Endothelial cell of umbilical vein (primary cell): ENCODE measurements at regions not wholly inside any gene's neighbourhood (a gene's known extent, or its start where the extent isn't known, plus 50 kb on each side); places are given as distances from the start of the nearest gene placed in this dataset.

Source experiments
- BruUV-seq: library from RNA; stranded (reverse); fragments of 400-500 nt; replicated peaks from 2 replicates; lab custom pipeline; 2021; lab: Mats Ljungman, UMichigan
- CTCF ChIA-PET: fragments of 300-600, 350-600 bp; sonication (Branson Sonifier 250); formaldehyde crosslinking; loops from one replicate; lab custom pipeline; 2021; ENCODE audit warnings: antibody characterized with exemption, inconsistent platforms; lab: Charles Lee
- POLR2A ChIA-PET: fragments of 300-600, 350-600 bp; sonication (Branson Sonifier 250); formaldehyde crosslinking; loops from one replicate; lab custom pipeline; 2021; ENCODE audit warnings: antibody characterized with exemption, inconsistent platforms; lab: Charles Lee
- DNase-seq: peaks from one replicate; pipeline ENCODE4 v3.0.0-alpha.2; 2011; ENCODE audit warnings: low read depth, low spot score
- FAIRE-seq: peaks from 2 replicates; lab custom pipeline; 2011; peaks lifted over from hg19 to GRCh38; lab: Jason Lieb, UNC
- H2AFZ ChIP-seq: 2 replicates; pipeline ENCODE4 v1.6.0; 2012; ENCODE audit warnings: low read depth, low read length, control low read depth, inconsistent platforms
- H3K27ac ChIP-seq: 2 replicates; pipeline ENCODE4 v1.5.1; 2011; ENCODE audit warnings: low read depth, mild to moderate bottlenecking, control low read depth, low read length, moderate library complexity; ENCODE audit not compliant: insufficient read depth
- H3K27me3 ChIP-seq, 2 experiments: 2 replicates each; pipeline versions ENCODE4 v1.6.0 to v1.6.1; 2011; ENCODE audit warnings: low read length in 2 of 2, mixed read lengths in 1 of 2; ENCODE audit not compliant: control insufficient read depth in 2 of 2, insufficient read depth in 2 of 2
- H3K36me3 ChIP-seq, 2 experiments: 2 replicates in 1 of 2; 3 replicates in 1 of 2; pipeline ENCODE4 v1.5.1; 2011; ENCODE audit warnings: low read length in 2 of 2, mild to moderate bottlenecking in 1 of 2, moderate library complexity in 1 of 2; ENCODE audit not compliant: control insufficient read depth in 2 of 2, insufficient read depth in 2 of 2; ENCODE audit errors: extremely low read depth in 1 of 2
- H3K4me1 ChIP-seq: 3 replicates; pipeline ENCODE4 v1.5.1; 2011; ENCODE audit warnings: mild to moderate bottlenecking, low read length; ENCODE audit not compliant: control insufficient read depth, insufficient read depth; ENCODE audit errors: extremely low read depth
- H3K4me2 ChIP-seq: 2 replicates; pipeline ENCODE4 v1.6.1; 2011; ENCODE audit warnings: low read length, control low read depth, mixed read lengths; ENCODE audit not compliant: insufficient read depth
- H3K4me3 ChIP-seq, 3 experiments: fragments of 200-600 bp in 1 of 3; sonication (generic), shearing (Covaris generic) in 1 of 3; replicated peaks in 1 of 3; 2 replicates each; pipeline ENCODE4 v1.5.1; 2011 to 2016; ENCODE audit warnings: control low read depth in 3 of 3, low read length in 3 of 3, mild to moderate bottlenecking in 2 of 3, inconsistent platforms in 1 of 3, low read depth in 1 of 3, moderate library complexity in 1 of 3; ENCODE audit not compliant: insufficient read depth in 1 of 3
- H3K79me2 ChIP-seq: 2 replicates; pipeline ENCODE4 v1.6.0; 2012; ENCODE audit warnings: low read length, inconsistent platforms; ENCODE audit not compliant: control insufficient read depth, insufficient read depth
- H3K9ac ChIP-seq: replicated peaks from 2 replicates; pipeline ENCODE3; 2011; ENCODE audit warnings: low read length, control low read depth; ENCODE audit not compliant: insufficient read depth; ENCODE audit errors: extremely low read depth
- H3K9me1 ChIP-seq: replicated peaks from 3 replicates; pipeline ENCODE4 v1.6.0; 2011; ENCODE audit warnings: mild to moderate bottlenecking, low read length; ENCODE audit not compliant: control insufficient read depth, insufficient read depth; ENCODE audit errors: extremely low read depth
- H3K9me3 ChIP-seq: replicated peaks from 2 replicates; pipeline ENCODE4 v1.5.1; 2012; ENCODE audit warnings: low read length, inconsistent platforms; ENCODE audit not compliant: control insufficient read depth, insufficient read depth
- H4K20me1 ChIP-seq: replicated peaks from 2 replicates; pipeline ENCODE3; 2011; ENCODE audit warnings: mild to moderate bottlenecking, low read length; ENCODE audit not compliant: control insufficient read depth, insufficient read depth; ENCODE audit errors: extremely low read depth
- CTCF ChIP-seq, 2 donors: IDR thresholded peaks; 1 replicate in 1 of 2; 2 replicates in 1 of 2; pipeline ENCODE4 v1.5.1; 2011; ENCODE audit warnings: low read length in 2 of 2, mild to moderate bottlenecking in 2 of 2, moderate library complexity in 2 of 2, control low read depth in 1 of 2, inconsistent platforms in 1 of 2, low read depth in 1 of 2; ENCODE audit not compliant: insufficient read depth in 1 of 2; ENCODE audit errors: extremely low read depth in 1 of 2
- EZH2 ChIP-seq: IDR thresholded peaks from 2 replicates; pipeline ENCODE4 v1.6.1; 2012; ENCODE audit warnings: borderline replicate concordance, low read depth, mild to moderate bottlenecking, moderate library complexity, low read length, inconsistent platforms; ENCODE audit not compliant: severe bottlenecking
- FOS ChIP-seq: IDR thresholded peaks from 2 replicates; pipeline ENCODE4 v1.6.1; 2011; ENCODE audit warnings: mild to moderate bottlenecking, low read length, moderate library complexity, borderline replicate concordance; ENCODE audit not compliant: insufficient read depth
- GATA2 ChIP-seq: IDR thresholded peaks from 2 replicates; pipeline ENCODE4 v1.7.0; 2011; ENCODE audit warnings: low read depth, mild to moderate bottlenecking, moderate library complexity, mixed read lengths, low read length; ENCODE audit not compliant: insufficient read length, insufficient read depth
- JUN ChIP-seq: IDR thresholded peaks from 2 replicates; pipeline ENCODE4 v1.6.1; 2011; ENCODE audit warnings: borderline replicate concordance, low read depth; ENCODE audit not compliant: insufficient read length, insufficient read depth
- MYC ChIP-seq: IDR thresholded peaks from one replicate; pipeline ENCODE4 v1.6.1; 2011; ENCODE audit warnings: mild to moderate bottlenecking, low read depth, low read length
- POLR2A ChIP-seq: IDR thresholded peaks from 2 replicates; pipeline ENCODE4 v1.6.1; 2012; ENCODE audit warnings: low read depth, mild to moderate bottlenecking, control low read depth, low read length
- POLR2AphosphoS5 ChIP-seq: IDR thresholded peaks from 2 replicates; pipeline ENCODE4 v1.6.1; 2012; ENCODE audit warnings: low read depth, mild to moderate bottlenecking, control low read depth, low read length, moderate library complexity; ENCODE audit not compliant: insufficient read depth
- dilution Hi-C: fragments of 300-500 bp; cut with MboI; formaldehyde crosslinking; loops from one replicate; pipeline ENCODE4 v1.15.0; 2019; ENCODE audit warnings: low sequenced_read_pairs; ENCODE audit not compliant: extremely low pct_ligation_motif_present
- intact Hi-C: fragments of 100-400 bp; cut with micrococcal nuclease; formaldehyde crosslinking; loops from one replicate; pipeline ENCODE4 v1.10.0; 2022
- TF ChIP-seq, protein P1 (sequence below): IDR thresholded peaks from 2 replicates; pipeline ENCODE4 v1.6.1; 2011; ENCODE audit not compliant: insufficient read depth, insufficient read length

- Histone ChIP-seq H3K9ac (no peak overlapping the region), H3K4me1 (peaks cover 18% of the 10 kb centered on the region), H4K20me1 (no peaks in the 10 kb centered on the region), H3K9me3 (no peaks in the 10 kb centered on the region), H3K27me3 (no peaks in the 10 kb centered on the region), H3K4me2 (no peak overlapping the region), H3K36me3 (no peaks in the 10 kb centered on the region), H2AFZ (no peak overlapping the region), H3K4me3 (no peak overlapping the region), H3K27ac (no peak overlapping the region), H3K79me2 (no peaks in the 10 kb centered on the region), H3K9me1 (no peaks in the 10 kb centered on the region)
- BruUV-seq: no TSS peak
- intact Hi-C loops: no loop called here
- ChIA-PET CTCF (interaction anchor here (0.9 to 1.4 kb wide), 2 partner anchors 9 to 26 kb away, joined by 3 read pairs; no protein-coding TSS in a partner anchor), POLR2A (no interaction called here)
- dilution Hi-C loops: no loop called here
- TF ChIP-seq JUN (no peak), GATA2 (no peak), POLR2AphosphoS5 (no peak), EZH2 (no peak), POLR2A (no peak), MYC (no peak), CTCF (IDR thresholded peaks at IDR 0.05; ENCODE audit: extremely low read depth in 1 of 2, insufficient read depth in 1 of 2, low read depth in 1 of 2, low read length in 2 of 2) (no peak), FOS (no peak)
- TF ChIP-seq, protein P1, sequence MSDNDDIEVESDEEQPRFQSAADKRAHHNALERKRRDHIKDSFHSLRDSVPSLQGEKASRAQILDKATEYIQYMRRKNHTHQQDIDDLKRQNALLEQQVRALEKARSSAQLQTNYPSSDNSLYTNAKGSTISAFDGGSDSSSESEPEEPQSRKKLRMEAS: no peak
- no peak for DNase-seq
- no peak for FAIRE-seq
Measured at GRCh38 chr13:40434516-40435397, 231.7 kb downstream of the FOXO1 start.
